Hepatocyte (in vitro differentiated cells): ENCODE measurements at regions not wholly inside any gene's neighbourhood (a gene's known extent, or its start where the extent isn't known, plus 50 kb on each side); places are given as distances from the start of the nearest gene placed in this dataset.
A peak's percentile ranks its signal among the peaks of the same experiment; 100 is the strongest.

Experiments used
- DNase-seq: peaks from one replicate; pipeline ENCODE4 v3.0.0-alpha.2; 2016; ENCODE audit warnings: low spot score
- H2AFZ ChIP-seq: fragments of 200-600 bp; sonication (generic); 2 replicates; pipeline ENCODE4 v1.6.0; 2016; ENCODE audit warnings: antibody characterized with exemption, mild to moderate bottlenecking
- H3K27ac ChIP-seq: fragments of 200-600 bp; sonication (generic); 2 replicates; pipeline ENCODE4 v1.5.1; 2016; ENCODE audit warnings: mild to moderate bottlenecking
- H3K27me3 ChIP-seq: fragments of 200-600 bp; sonication (generic); 2 replicates; pipeline ENCODE4 v1.6.1; 2016
- H3K36me3 ChIP-seq: fragments of 200-600 bp; sonication (generic); replicated peaks from 2 replicates; pipeline ENCODE4 v1.5.1; 2016; ENCODE audit warnings: low read depth; ENCODE audit not compliant: insufficient read depth
- H3K4me1 ChIP-seq: fragments of 200-600 bp; sonication (generic); 2 replicates; pipeline ENCODE4 v1.5.1; 2016; ENCODE audit warnings: mild to moderate bottlenecking, moderate library complexity; ENCODE audit not compliant: insufficient read depth
- H3K4me2 ChIP-seq: fragments of 200-600 bp; sonication (generic); 2 replicates; pipeline ENCODE4 v1.6.0; 2016
- H3K4me3 ChIP-seq: fragments of 200-600 bp; sonication (generic); 2 replicates; pipeline ENCODE4 v1.5.1; 2016; ENCODE audit warnings: mild to moderate bottlenecking
- H3K79me2 ChIP-seq: fragments of 200-600 bp; sonication (generic); 2 replicates; pipeline ENCODE4 v1.6.0; 2017; ENCODE audit warnings: mild to moderate bottlenecking
- H3K9me2 ChIP-seq: fragments of 200-600 bp; sonication (generic); replicated peaks from 2 replicates; pipeline ENCODE4 v1.6.0; 2017; ENCODE audit warnings: mild to moderate bottlenecking; ENCODE audit not compliant: insufficient read depth
- H3K9me3 ChIP-seq: fragments of 200-600 bp; sonication (generic); 2 replicates; pipeline ENCODE4 v1.5.1; 2016; ENCODE audit warnings: low read depth, mild to moderate bottlenecking
- H4K20me1 ChIP-seq: fragments of 200-600 bp; sonication (generic); 2 replicates; pipeline ENCODE4 v1.6.0; 2016; ENCODE audit warnings: mild to moderate bottlenecking; ENCODE audit not compliant: insufficient read depth, poor library complexity, severe bottlenecking
- CTCF ChIP-seq: fragments of 200-600 bp; sonication (generic); IDR thresholded peaks from 2 replicates; pipeline ENCODE4 v1.5.1; 2016; ENCODE audit warnings: antibody characterized with exemption, mild to moderate bottlenecking; ENCODE audit not compliant: poor library complexity
- EZH2 ChIP-seq: fragments of 200-600 bp; sonication (generic); IDR thresholded peaks from 2 replicates; pipeline ENCODE4 v1.6.1; 2016; ENCODE audit warnings: antibody characterized with exemption, mild to moderate bottlenecking, borderline replicate concordance
- EZH2phosphoT487 ChIP-seq: fragments of 200-600 bp; sonication (generic); IDR thresholded peaks from one replicate; pipeline ENCODE4 v1.6.1; 2018; ENCODE audit warnings: antibody characterized with exemption, mild to moderate bottlenecking, low read depth, moderate library complexity; ENCODE audit not compliant: unreplicated experiment, severe bottlenecking
- WGBS: methylation state at CpG from one replicate; pipeline ENCODE4 v1.1.6; 2016; ENCODE audit warnings: low lambda C conversion rate; ENCODE audit errors: missing lambda C conversion rate; 5-methylcytosine and 5-hydroxymethylcytosine counted together

DNA sequence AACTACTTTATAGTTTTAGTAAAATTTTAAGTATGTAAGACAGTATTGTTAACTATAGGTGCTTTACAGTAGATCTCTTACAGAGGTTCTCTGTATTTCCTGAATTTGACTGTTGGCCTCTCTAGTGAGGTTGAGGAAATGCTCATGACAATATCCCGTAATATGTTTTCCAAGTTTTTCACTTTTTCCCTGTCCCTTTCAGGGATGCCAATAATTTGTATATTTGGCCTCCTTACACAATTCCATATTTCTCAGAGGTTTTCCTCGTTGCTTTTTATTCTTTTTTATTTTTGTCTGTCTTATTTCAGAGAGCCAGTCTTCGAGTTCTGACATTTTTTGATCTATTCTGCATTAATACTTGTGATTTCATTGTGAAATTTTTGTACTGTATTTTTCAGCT is 233.7 kb upstream of the PDE3A start:
- Histone ChIP-seq H3K4me1 (no peaks in the 10 kb centered on the region), H3K27me3 (no peaks in the 10 kb centered on the region), H2AFZ (no peak overlapping the region), H3K9me3 (no peaks in the 10 kb centered on the region), H3K9me2 (no peaks in the 10 kb centered on the region), H3K27ac (no peak overlapping the region), H3K4me3 (no peak overlapping the region), H3K36me3 (no peaks in the 10 kb centered on the region), H3K79me2 (no peaks in the 10 kb centered on the region), H4K20me1 (no peaks in the 10 kb centered on the region), H3K4me2 (no peak overlapping the region)
- TF ChIP-seq CTCF (no peak), EZH2phosphoT487 (no peak), EZH2 (no peak)
- DNase-seq = no peak
- WGBS = 91% methylated on average over 3 of the region's 3 CpGs

DNA sequence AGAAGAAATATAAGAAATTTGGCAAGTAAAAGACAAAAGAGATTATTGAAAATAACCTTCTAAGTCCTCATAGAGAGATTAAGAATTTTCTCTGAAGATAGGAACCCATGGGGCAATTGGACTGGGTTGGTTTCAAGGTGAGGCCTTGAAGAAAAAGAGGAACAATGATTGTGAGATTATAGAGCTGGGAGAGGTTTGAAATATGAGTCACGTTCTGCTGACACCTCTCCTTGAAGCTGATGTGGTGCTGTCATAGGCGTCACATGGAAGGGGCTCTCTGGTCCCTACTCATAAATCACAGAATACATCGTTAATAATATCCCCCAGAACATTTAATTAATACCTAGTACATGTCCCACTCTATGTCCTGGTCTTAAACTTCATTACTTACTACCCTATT is 227.6 kb upstream of the PDE3A start:
- no peaks in the 10 kb centered on the region for H3K36me3 ChIP-seq
- no peak for DNase-seq
- no peak overlapping the region for H3K4me3 ChIP-seq
- WGBS = 91% methylated on average over 3 of the region's 3 CpGs
- no peaks in the 10 kb centered on the region for H3K9me3 ChIP-seq
- H3K9me2 ChIP-seq = no peaks in the 10 kb centered on the region
- TF ChIP-seq EZH2 (no peak), EZH2phosphoT487 (no peak), CTCF (no peak)
- no peak overlapping the region for H3K27ac ChIP-seq
- no peaks in the 10 kb centered on the region for H3K27me3 ChIP-seq
- H2AFZ ChIP-seq = no peak overlapping the region
- no peak overlapping the region for H3K4me2 ChIP-seq
- H3K79me2 ChIP-seq = no peaks in the 10 kb centered on the region
- H3K4me1 ChIP-seq = peaks cover 8% of the 10 kb centered on the region
- H4K20me1 ChIP-seq = no peaks in the 10 kb centered on the region

DNA sequence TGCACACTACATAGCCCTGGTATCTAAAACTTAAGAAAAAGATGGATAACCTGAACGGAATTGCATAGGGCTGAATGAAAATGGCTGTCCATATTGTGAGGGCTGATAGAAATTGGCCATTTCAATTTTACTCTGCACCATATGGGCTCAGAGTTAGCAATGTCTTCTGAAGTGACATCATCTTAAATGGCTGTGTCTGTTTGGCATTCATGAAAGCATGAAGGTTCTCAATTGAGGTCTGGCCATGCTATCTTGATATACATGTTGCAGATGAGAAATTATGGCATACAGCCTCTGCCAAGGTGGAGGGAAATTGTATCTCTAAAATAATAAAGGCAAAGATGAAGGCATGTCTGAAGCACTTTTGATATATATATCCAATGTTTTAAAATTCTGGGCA is 226.0 kb upstream of the PDE3A start:
- no peak overlapping the region for H3K4me2 ChIP-seq
- no peaks in the 10 kb centered on the region for H3K79me2 ChIP-seq
- H3K4me1 ChIP-seq = peaks cover 8% of the 10 kb centered on the region
- no peaks in the 10 kb centered on the region for H4K20me1 ChIP-seq
- H3K36me3 ChIP-seq = no peaks in the 10 kb centered on the region
- no peak overlapping the region for H3K4me3 ChIP-seq
- WGBS = 67% methylated on average over 1 of the region's 1 CpG
- H3K27me3 ChIP-seq = no peaks in the 10 kb centered on the region
- DNase-seq = peak; percentile 10
- peak overlapping the region; percentile 8 for H3K27ac ChIP-seq
- H3K9me2 ChIP-seq = no peaks in the 10 kb centered on the region
- no peak overlapping the region for H2AFZ ChIP-seq
- TF ChIP-seq EZH2 = no peak
- TF ChIP-seq CTCF = no peak
- no peak for TF ChIP-seq EZH2phosphoT487
- H3K9me3 ChIP-seq = no peaks in the 10 kb centered on the region

- Histone ChIP-seq H4K20me1 (no peaks in the 10 kb centered on the region), H2AFZ (no peak overlapping the region), H3K4me2 (no peak overlapping the region), H3K9me2 (no peaks in the 10 kb centered on the region), H3K4me1 (peaks cover 8% of the 10 kb centered on the region), H3K9me3 (no peaks in the 10 kb centered on the region), H3K4me3 (no peak overlapping the region), H3K27ac (peak overlapping the region; percentile 61), H3K79me2 (no peaks in the 10 kb centered on the region), H3K36me3 (no peaks in the 10 kb centered on the region), H3K27me3 (no peaks in the 10 kb centered on the region)
- peak; percentile 17 for DNase-seq
- peak; percentile 27 for TF ChIP-seq CTCF
- TF ChIP-seq EZH2 = no peak
- WGBS = 48% methylated on average over 3 of the region's 3 CpGs
These were observed 225.4 kb upstream of the PDE3A start for GRCh38 chr12:20142956-20143355.
